MM.1S (cell line): ENCODE measurements at regions not wholly inside any gene's neighbourhood (a gene's known extent, or its start where the extent isn't known, plus 50 kb on each side); places are given as distances from the start of the nearest gene placed in this dataset.

Source experiments
- CTCF ChIP-seq: fragments of 300-600 bp; sonication (generic); IDR thresholded peaks from 2 replicates; pipeline ENCODE4 v1.5.1; 2016; ENCODE audit warnings: antibody characterized with exemption, low read length, mixed read lengths
- EZH2 ChIP-seq: fragments of 300-600 bp; sonication (generic); optimal IDR thresholded peaks from 2 replicates; pipeline ENCODE3; 2017; ENCODE audit warnings: low read depth, mild to moderate bottlenecking, antibody characterized with exemption, low read length, mixed read lengths
- EZH2phosphoT487 ChIP-seq: fragments of 300-600 bp; sonication (generic); IDR thresholded peaks from 2 replicates; pipeline ENCODE4 v1.6.1; 2018; ENCODE audit warnings: antibody characterized with exemption, low read length

- TF ChIP-seq CTCF (no peak), EZH2 (no peak), EZH2phosphoT487 (no peak)
Measured at GRCh38 chr5:87030699-87031098, 237.0 kb upstream of the RASA1 start.
